H1 (cell line): ENCODE measurements at regions not wholly inside any gene's neighbourhood (a gene's known extent, or its start where the extent isn't known, plus 50 kb on each side); places are given as distances from the start of the nearest gene placed in this dataset.

Experiments used
- CREB1 ChIP-seq: IDR thresholded peaks from 2 replicates; pipeline ENCODE4 v1.6.1; 2012; ENCODE audit warnings: inconsistent platforms
- POLR2A ChIP-seq, 2 experiments: IDR thresholded peaks; 1 replicate in 1 of 2; 2 replicates in 1 of 2; pipeline ENCODE4 v1.6.1; 2011; ENCODE audit warnings: low read depth in 2 of 2, low read length in 2 of 2, mild to moderate bottlenecking in 2 of 2; ENCODE audit errors: control extremely low read depth in 1 of 2
- POLR2AphosphoS5 ChIP-seq: IDR thresholded peaks from 2 replicates; pipeline ENCODE4 v1.6.1; 2011; ENCODE audit warnings: low read depth, low read length
- SIRT6 ChIP-seq: IDR thresholded peaks from one replicate; pipeline ENCODE4 v1.7.1; 2012; ENCODE audit warnings: low read length, inconsistent platforms
- SRF ChIP-seq: IDR thresholded peaks from 2 replicates; pipeline ENCODE4 v1.6.1; 2011; ENCODE audit warnings: mild to moderate bottlenecking, low read depth, low read length, moderate library complexity
- TAF1 ChIP-seq: IDR thresholded peaks from 2 replicates; pipeline ENCODE4 v1.6.1; 2011; ENCODE audit warnings: mild to moderate bottlenecking, low read depth, low read length
- TF ChIP-seq, protein P1 (sequence below), 3 experiments: IDR thresholded peaks; 1 replicate in 2 of 3; 2 replicates in 1 of 3; pipeline versions ENCODE4 v1.5.1 to v1.6.1; 2011; ENCODE audit warnings: low read length in 3 of 3, mild to moderate bottlenecking in 3 of 3, inconsistent platforms in 2 of 3, low read depth in 1 of 3, moderate library complexity in 1 of 3; ENCODE audit not compliant: insufficient read depth in 1 of 3; ENCODE audit errors: control extremely low read depth in 1 of 3

DNA sequence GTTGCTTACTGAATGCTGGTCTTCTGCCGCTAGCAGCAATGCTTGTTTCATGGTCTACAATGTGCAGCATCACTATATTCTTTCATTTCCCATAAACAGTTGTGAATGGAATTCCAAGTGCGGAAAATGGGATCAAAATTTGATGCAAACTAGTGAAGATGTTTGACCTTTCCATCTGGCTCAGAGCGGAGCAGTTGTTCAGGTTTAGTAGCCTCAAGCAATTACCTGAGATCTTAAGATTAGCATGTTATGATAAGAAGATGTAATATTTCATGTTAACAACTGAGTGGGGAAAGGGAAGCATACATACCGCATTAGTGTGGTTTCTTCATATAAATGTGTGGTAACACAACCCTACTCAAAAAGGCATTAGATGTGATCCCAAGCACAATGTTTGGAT is 221.1 kb upstream of the CFAP20DC start:
- TF ChIP-seq, protein P1, sequence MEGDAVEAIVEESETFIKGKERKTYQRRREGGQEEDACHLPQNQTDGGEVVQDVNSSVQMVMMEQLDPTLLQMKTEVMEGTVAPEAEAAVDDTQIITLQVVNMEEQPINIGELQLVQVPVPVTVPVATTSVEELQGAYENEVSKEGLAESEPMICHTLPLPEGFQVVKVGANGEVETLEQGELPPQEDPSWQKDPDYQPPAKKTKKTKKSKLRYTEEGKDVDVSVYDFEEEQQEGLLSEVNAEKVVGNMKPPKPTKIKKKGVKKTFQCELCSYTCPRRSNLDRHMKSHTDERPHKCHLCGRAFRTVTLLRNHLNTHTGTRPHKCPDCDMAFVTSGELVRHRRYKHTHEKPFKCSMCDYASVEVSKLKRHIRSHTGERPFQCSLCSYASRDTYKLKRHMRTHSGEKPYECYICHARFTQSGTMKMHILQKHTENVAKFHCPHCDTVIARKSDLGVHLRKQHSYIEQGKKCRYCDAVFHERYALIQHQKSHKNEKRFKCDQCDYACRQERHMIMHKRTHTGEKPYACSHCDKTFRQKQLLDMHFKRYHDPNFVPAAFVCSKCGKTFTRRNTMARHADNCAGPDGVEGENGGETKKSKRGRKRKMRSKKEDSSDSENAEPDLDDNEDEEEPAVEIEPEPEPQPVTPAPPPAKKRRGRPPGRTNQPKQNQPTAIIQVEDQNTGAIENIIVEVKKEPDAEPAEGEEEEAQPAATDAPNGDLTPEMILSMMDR (IDR thresholded peaks at IDR 0.05; ENCODE audit: control extremely low read depth in 1 of 3, insufficient read depth in 1 of 3, low read depth in 1 of 3, low read length in 3 of 3): no peak
- TF ChIP-seq POLR2A (IDR thresholded peaks at IDR 0.05; ENCODE audit: control extremely low read depth in 1 of 2, low read depth in 2 of 2, low read length in 2 of 2) (no peak), POLR2AphosphoS5 (no peak), SRF (no peak), CREB1 (no peak), TAF1 (no peak), SIRT6 (no peak)
